GM12873 (cell line): ENCODE measurements at regions not wholly inside any gene's neighbourhood (a gene's known extent, or its start where the extent isn't known, plus 50 kb on each side); places are given as distances from the start of the nearest gene placed in this dataset.

ENCODE experiments used
- CTCF ChIP-seq: IDR thresholded peaks from 2 replicates; pipeline ENCODE4 v1.5.1; 2012; ENCODE audit warnings: low read depth, mild to moderate bottlenecking, moderate library complexity, low read length, control low read depth; ENCODE audit not compliant: insufficient read depth; ENCODE audit errors: missing control alignments

GRCh38 chr6:68082086-68082485, 553.0 kb upstream of the ADGRB3 start:
- TF ChIP-seq CTCF, result no peak

GRCh38 chr6:68080074-68080473, 555.0 kb upstream of the ADGRB3 start:
- no peak for TF ChIP-seq CTCF

GRCh38 chr6:68077661-68078060, 557.4 kb upstream of the ADGRB3 start:
- no peak for TF ChIP-seq CTCF

- TF ChIP-seq CTCF, result no peak
Observed at GRCh38 chr6:68071740-68072139, 563.3 kb upstream of the ADGRB3 start.

GRCh38 chr6:68069921-68070710, 565.0 kb upstream of the ADGRB3 start:
- TF ChIP-seq CTCF, result no peak

- TF ChIP-seq CTCF, result no peak
Observed at GRCh38 chr6:68059899-68060298, 575.2 kb upstream of the ADGRB3 start.

GRCh38 chr6:68059261-68059660, 575.8 kb upstream of the ADGRB3 start:
- no peak for TF ChIP-seq CTCF
